ENCODE measurements at regions not wholly inside any gene's neighbourhood (a gene's known extent, or its start where the extent isn't known, plus 50 kb on each side); places are given as distances from the start of the nearest gene placed in this dataset.
"Not testable (repeated sequence)": the region's sequence is repeated elsewhere in the genome, so short reads cannot be mapped to it uniquely, and the experiment has no call there.

DNA sequence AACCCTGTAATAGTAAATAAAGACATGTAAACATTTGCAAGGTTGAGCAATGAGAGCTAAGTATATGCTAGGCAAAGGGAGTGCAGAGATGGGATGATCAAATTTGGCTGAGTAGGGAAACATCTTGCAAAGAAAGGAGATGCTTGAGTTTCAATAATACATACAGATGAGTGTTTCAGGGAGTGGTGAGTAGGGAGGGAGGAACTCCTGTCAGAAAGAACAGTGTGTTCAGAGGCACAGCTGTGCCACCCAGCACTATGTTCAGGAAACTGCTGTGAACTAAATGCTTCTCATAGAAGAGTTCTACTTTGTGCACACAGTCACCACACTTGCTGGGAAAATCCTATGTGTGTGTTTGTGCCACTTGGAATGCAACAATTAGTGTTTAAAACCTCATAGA is 1077.1 kb downstream of the UQCRFS1 start:
- no peak for DNase-seq (ENCODE audit: low read depth)
- no peak overlapping the region for H3K4me3 ChIP-seq (ENCODE audit: control insufficient read depth, low read depth, low read length)
- no peak for TF ChIP-seq CTCF (IDR thresholded peaks at IDR 0.05; ENCODE audit: control insufficient read depth, insufficient read depth, low read depth, low read length, missing control alignments)

- TF ChIP-seq CTCF (IDR thresholded peaks at IDR 0.05; ENCODE audit: control insufficient read depth, insufficient read depth, low read depth, low read length, missing control alignments): no peak
- H3K4me3 ChIP-seq (ENCODE audit: control insufficient read depth, low read depth, low read length): no peak overlapping the region
- no peak for DNase-seq (ENCODE audit: low read depth)
Measured at GRCh38 chr19:28134311-28134710, 1078.6 kb downstream of the UQCRFS1 start.

DNA sequence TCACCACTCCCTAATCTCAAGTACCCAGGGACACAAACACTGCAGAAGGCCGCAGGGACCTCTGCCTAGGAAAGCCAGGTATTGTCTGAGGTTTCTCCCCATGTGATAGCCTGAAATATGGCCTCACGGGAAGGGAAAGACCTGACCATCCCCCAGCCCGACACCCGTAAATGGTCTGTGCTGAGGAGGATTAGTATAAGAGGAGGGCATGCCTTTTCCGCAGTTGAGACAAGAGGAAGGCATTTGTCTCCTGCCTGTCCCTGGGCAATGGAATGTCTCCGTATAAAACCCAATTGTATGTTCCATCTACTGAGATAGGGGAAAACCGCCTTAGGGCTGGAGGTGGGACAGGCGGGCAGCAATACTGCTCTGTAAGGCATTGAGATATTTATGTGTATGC is 1082.1 kb downstream of the UQCRFS1 start:
- not testable (repeated sequence) for DNase-seq (ENCODE audit: low read depth); H3K4me3 ChIP-seq (ENCODE audit: control insufficient read depth, low read depth, low read length)

- no peak overlapping the region for H3K4me3 ChIP-seq (ENCODE audit: control insufficient read depth, low read depth, low read length)
- DNase-seq (ENCODE audit: low read depth): no peak
- no peak for TF ChIP-seq CTCF (IDR thresholded peaks at IDR 0.05; ENCODE audit: control insufficient read depth, insufficient read depth, low read depth, low read length, missing control alignments)
Measured at GRCh38 chr19:28130066-28130511, 1082.9 kb downstream of the UQCRFS1 start.

- no peak for DNase-seq (ENCODE audit: low read depth)
- TF ChIP-seq CTCF (IDR thresholded peaks at IDR 0.05; ENCODE audit: control insufficient read depth, insufficient read depth, low read depth, low read length, missing control alignments): no peak
Measured at GRCh38 chr19:28128341-28128740, 1084.6 kb downstream of the UQCRFS1 start.

DNA sequence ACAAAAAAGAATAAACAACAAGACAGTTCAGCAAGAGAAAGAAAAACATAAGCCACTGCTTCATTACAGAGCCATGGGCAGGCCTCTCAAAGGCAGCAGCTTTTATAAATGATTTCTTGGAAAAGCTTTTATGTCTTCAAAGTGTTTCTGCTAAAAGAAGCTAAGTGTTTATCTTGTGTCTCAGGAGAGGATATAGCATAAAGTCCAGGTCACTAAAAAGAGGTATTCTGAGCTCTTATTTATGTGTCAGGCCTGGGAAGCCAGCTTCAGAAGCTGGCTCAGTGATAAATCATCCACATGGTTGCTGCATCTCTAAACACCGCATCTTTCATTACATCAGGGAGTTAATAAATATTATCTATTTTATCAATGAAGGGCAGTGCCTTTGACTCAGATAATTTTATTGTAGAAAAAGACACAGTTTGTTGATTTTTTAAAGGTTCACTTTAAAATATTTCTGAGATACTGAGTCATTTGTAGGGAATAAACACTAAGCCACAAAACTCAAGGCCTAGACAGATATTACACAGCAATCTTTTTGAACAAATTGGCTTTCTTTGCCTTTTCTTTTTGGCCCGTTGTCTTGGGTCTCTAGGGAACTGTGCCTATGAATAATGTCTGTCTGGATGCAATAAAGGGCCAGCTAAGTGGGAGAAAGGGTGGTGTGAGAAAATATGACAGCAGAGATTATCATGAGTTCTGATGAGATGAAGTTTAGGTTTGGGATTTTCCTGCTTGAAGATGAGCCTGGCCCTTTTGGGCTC is 1086.6 kb downstream of the UQCRFS1 start:
- no peak for TF ChIP-seq CTCF (IDR thresholded peaks at IDR 0.05; ENCODE audit: control insufficient read depth, insufficient read depth, low read depth, low read length, missing control alignments)
- H3K4me3 ChIP-seq (ENCODE audit: control insufficient read depth, low read depth, low read length): no peak overlapping the region
- DNase-seq (ENCODE audit: low read depth): no peak

More at GRCh38 chr19:28128341-28128740, 1084.6 kb downstream of the UQCRFS1 start:
- no peak overlapping the region for H3K4me3 ChIP-seq (ENCODE audit: control insufficient read depth, low read depth, low read length)

DNA sequence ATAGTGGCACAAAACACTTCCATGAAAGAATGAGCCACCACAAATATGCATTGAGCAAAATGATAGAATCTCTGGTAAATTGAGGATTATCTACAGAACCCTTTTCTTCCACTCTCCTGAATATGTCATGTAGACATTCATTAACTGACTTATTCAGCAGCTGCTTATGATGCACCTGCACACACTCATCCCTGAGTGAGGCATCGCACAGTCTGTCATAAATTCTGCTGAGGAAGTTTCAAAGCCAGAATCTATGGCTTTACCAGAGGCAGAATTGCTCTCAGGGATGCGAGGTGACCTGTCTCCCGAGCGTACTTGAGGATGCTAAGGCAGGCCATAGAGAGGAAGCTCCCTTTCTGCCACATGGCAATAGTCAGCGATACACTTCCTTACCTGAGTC is 1090.2 kb downstream of the UQCRFS1 start:
- no peak for TF ChIP-seq CTCF (IDR thresholded peaks at IDR 0.05; ENCODE audit: control insufficient read depth, insufficient read depth, low read depth, low read length, missing control alignments)
- H3K4me3 ChIP-seq (ENCODE audit: control insufficient read depth, low read depth, low read length): no peak overlapping the region
- DNase-seq (ENCODE audit: low read depth): no peak
